Thoracic aorta (tissue), 2 donors: ENCODE measurements at regions not wholly inside any gene's neighbourhood (a gene's known extent, or its start where the extent isn't known, plus 50 kb on each side); places are given as distances from the start of the nearest gene placed in this dataset.

Experiments used
- ATAC-seq: fragments of 150-250 bp; one replicate; pipeline ENCODE4 v1.8.0; 2017; ENCODE audit warnings: low read depth; ENCODE audit not compliant: insufficient number of reproducible peaks, low FRiP score
- DNase-seq: peaks from one replicate; pipeline ENCODE4 v3.0.0-alpha.2; 2020; ENCODE audit warnings: low spot score
- H3K27ac ChIP-seq, 2 donors: fragments of 200-600 bp; sonication (generic); 1 replicate in 1 of 2; 2 replicates in 1 of 2; pipeline ENCODE4 v1.5.1; 2016; ENCODE audit warnings: mild to moderate bottlenecking in 2 of 2, moderate library complexity in 2 of 2
- H3K27me3 ChIP-seq: fragments of 200-600 bp; sonication (generic); replicated peaks from 2 replicates; pipeline ENCODE4 v1.6.0; 2016; ENCODE audit warnings: mild to moderate bottlenecking; ENCODE audit not compliant: insufficient read depth
- H3K36me3 ChIP-seq: fragments of 200-600 bp; sonication (generic); one replicate; pipeline ENCODE4 v1.5.1; 2016
- H3K4me1 ChIP-seq, 2 donors: fragments of 200-600 bp; sonication (generic); 1 replicate in 1 of 2; 2 replicates in 1 of 2; pipeline versions ENCODE4 v1.5.1 to v1.6.0; 2016; ENCODE audit warnings: low read depth in 2 of 2, mild to moderate bottlenecking in 1 of 2; ENCODE audit not compliant: control insufficient read depth in 1 of 2
- H3K4me3 ChIP-seq: fragments of 200-600 bp; sonication (generic); 2 replicates; pipeline ENCODE4 v1.5.1; 2016; ENCODE audit warnings: mild to moderate bottlenecking
- H3K9me3 ChIP-seq: fragments of 200-600 bp; sonication (generic); 2 replicates; pipeline ENCODE4 v1.5.1; 2016
- CTCF ChIP-seq: fragments of 200-600 bp; sonication (generic); IDR thresholded peaks from one replicate; pipeline ENCODE4 v1.5.1; 2019; ENCODE audit warnings: antibody characterized with exemption

GRCh38 chr7:20064974-20065862 is 152.0 kb downstream of the MACC1 start:
- no peak overlapping the region for H3K27ac ChIP-seq
- ATAC-seq (no peak), DNase-seq (no peak)
- no peaks in the 10 kb centered on the region for H3K27me3 ChIP-seq
- no peaks in the 10 kb centered on the region for H3K4me1 ChIP-seq
- H3K9me3 ChIP-seq: no peaks in the 10 kb centered on the region
- H3K36me3 ChIP-seq: no peaks in the 10 kb centered on the region
- no peak overlapping the region for H3K4me3 ChIP-seq
- TF ChIP-seq CTCF: no peak

DNA sequence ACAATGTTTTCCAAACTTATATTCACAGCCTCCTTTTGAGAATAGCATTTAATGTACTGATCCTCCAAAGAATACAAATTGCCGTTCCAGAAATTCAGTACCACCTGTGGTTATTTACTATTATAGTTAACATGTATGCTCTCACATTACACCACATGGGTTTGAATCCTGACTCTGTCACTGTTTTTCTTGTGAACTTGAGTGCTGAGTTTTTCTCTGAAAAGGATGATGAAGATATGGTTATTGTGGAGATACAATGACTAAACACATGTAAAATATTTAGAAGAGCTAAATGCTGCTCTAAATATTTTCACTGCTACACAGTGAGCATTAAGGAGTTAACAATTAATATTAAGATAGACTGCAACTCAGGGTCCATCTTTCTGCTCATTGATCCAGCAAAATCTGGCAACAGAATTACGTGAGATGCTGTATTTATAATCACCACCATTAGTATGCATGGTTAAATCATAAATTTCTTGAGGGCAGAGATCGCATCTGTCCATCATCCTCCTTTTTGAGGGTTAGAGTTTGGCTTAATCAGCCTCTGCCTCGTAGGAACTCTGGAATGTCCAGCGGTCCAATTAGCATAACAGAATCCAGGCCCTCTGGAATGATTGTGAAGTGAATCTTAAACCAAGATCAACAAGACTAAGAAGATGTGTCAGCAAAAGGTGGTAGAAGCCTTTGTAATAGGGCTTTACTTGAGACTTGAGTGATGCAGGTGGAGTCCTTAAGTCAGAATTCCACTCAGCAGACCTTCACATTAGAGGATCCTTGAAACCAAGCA is 152.8 kb downstream of the MACC1 start:
- Histone ChIP-seq H3K9me3 (no peaks in the 10 kb centered on the region), H3K27me3 (no peaks in the 10 kb centered on the region), H3K4me1 (no peaks in the 10 kb centered on the region), H3K36me3 (no peaks in the 10 kb centered on the region), H3K27ac (no peak overlapping the region), H3K4me3 (no peak overlapping the region)
- no peak for DNase-seq
- no peak for TF ChIP-seq CTCF
- no peak for ATAC-seq

GRCh38 chr7:20063644-20064043 is 153.5 kb downstream of the MACC1 start:
- Histone ChIP-seq H3K27ac (no peak overlapping the region), H3K9me3 (no peaks in the 10 kb centered on the region), H3K27me3 (no peaks in the 10 kb centered on the region), H3K36me3 (no peaks in the 10 kb centered on the region), H3K4me3 (no peak overlapping the region), H3K4me1 (no peaks in the 10 kb centered on the region)
- TF ChIP-seq CTCF: no peak
- no peak for DNase-seq
- no peak for ATAC-seq

- Histone ChIP-seq H3K27ac (no peak overlapping the region), H3K4me1 (no peaks in the 10 kb centered on the region), H3K27me3 (no peaks in the 10 kb centered on the region), H3K36me3 (no peaks in the 10 kb centered on the region), H3K4me3 (no peak overlapping the region), H3K9me3 (no peaks in the 10 kb centered on the region)
- no peak for ATAC-seq
- no peak for DNase-seq
- TF ChIP-seq CTCF: no peak
Observed at GRCh38 chr7:20062932-20063331, 154.3 kb downstream of the MACC1 start.

GRCh38 chr7:20053334-20054104 is 163.7 kb downstream of the MACC1 start:
- Histone ChIP-seq H3K4me3 (no peak overlapping the region), H3K36me3 (no peaks in the 10 kb centered on the region), H3K27me3 (no peaks in the 10 kb centered on the region), H3K4me1 (no peaks in the 10 kb centered on the region), H3K27ac (no peak overlapping the region), H3K9me3 (no peaks in the 10 kb centered on the region)
- no peak for TF ChIP-seq CTCF
- ATAC-seq: no peak
- DNase-seq: no peak
